K562 (cell line): ENCODE measurements at regions not wholly inside any gene's neighbourhood (a gene's known extent, or its start where the extent isn't known, plus 50 kb on each side); places are given as distances from the start of the nearest gene placed in this dataset.

Source experiments
- FOXK2 ChIP-seq, 2 experiments: fragments of 450-650 bp; IDR thresholded peaks in 1 of 2; conservative IDR thresholded peaks in 1 of 2; 2 replicates each; pipeline ENCODE4 v1.6.1; 2016; ENCODE audit warnings: low read depth in 2 of 2, mild to moderate bottlenecking in 1 of 2
- PCBP2 ChIP-seq: fragments of 200-400 bp; formaldehyde crosslinking; IDR thresholded peaks from 2 replicates; pipeline ENCODE4 v1.6.1; 2018; ENCODE audit warnings: low read length, low read depth, mild to moderate bottlenecking, moderate library complexity; ENCODE audit not compliant: poor library complexity, severe bottlenecking
- PHF20 ChIP-seq: fragments of 450-650 bp; IDR thresholded peaks from 2 replicates; pipeline ENCODE4 v1.6.1; 2018; ENCODE audit not compliant: partially characterized antibody
- POLR2A ChIP-seq: fragments of 450-650 bp; conservative IDR thresholded peaks from 2 replicates; pipeline ENCODE4 v1.6.1; 2016
- POLR2AphosphoS5 ChIP-seq: IDR thresholded peaks from 2 replicates; pipeline ENCODE4 v1.6.1; 2011; ENCODE audit warnings: mild to moderate bottlenecking, low read depth, low read length, moderate library complexity; ENCODE audit not compliant: control insufficient read depth, insufficient read depth
- TOE1 ChIP-seq, 2 experiments: fragments of 450-650 bp in 1 of 2; sonication (generic) in 1 of 2; formaldehyde crosslinking in 1 of 2; IDR thresholded peaks; 2 replicates each; pipeline versions ENCODE4 v1.7.1 to v1.8.0; 2016 to 2022; ENCODE audit warnings: borderline replicate concordance in 2 of 2, mild to moderate bottlenecking in 2 of 2, antibody characterized with exemption in 1 of 2, inconsistent platforms in 1 of 2, low read depth in 1 of 2, missing genetic modification reagents in 1 of 2, moderate library complexity in 1 of 2
- TF ChIP-seq, protein P1 (sequence below), 3 experiments: IDR thresholded peaks in 2 of 3; conservative IDR thresholded peaks in 1 of 3; 2 replicates each; pipeline ENCODE4 v1.5.1; 2011 to 2012; ENCODE audit warnings: low read length in 3 of 3, mild to moderate bottlenecking in 3 of 3, control low read depth in 2 of 3, improper control_type of control experiment in 1 of 3, inconsistent platforms in 1 of 3, low read depth in 1 of 3, mixed read lengths in 1 of 3, moderate library complexity in 1 of 3; ENCODE audit not compliant: insufficient read depth in 2 of 3
- TF ChIP-seq, protein P2 (sequence below): IDR thresholded peaks from 2 replicates; pipeline ENCODE4 v1.6.1; 2016; ENCODE audit warnings: missing genetic modification characterization, missing compliant biosample characterization
- TF ChIP-seq, protein P3 (sequence below), 2 experiments: fragments of 450-650 bp in 1 of 2; sonication (generic) in 1 of 2; formaldehyde crosslinking in 1 of 2; IDR thresholded peaks; 2 replicates each; pipeline versions ENCODE4 v1.7.1 to v1.9.0; 2016 to 2022; ENCODE audit warnings: inconsistent platforms in 1 of 2, mild to moderate bottlenecking in 1 of 2, missing genetic modification reagents in 1 of 2

DNA sequence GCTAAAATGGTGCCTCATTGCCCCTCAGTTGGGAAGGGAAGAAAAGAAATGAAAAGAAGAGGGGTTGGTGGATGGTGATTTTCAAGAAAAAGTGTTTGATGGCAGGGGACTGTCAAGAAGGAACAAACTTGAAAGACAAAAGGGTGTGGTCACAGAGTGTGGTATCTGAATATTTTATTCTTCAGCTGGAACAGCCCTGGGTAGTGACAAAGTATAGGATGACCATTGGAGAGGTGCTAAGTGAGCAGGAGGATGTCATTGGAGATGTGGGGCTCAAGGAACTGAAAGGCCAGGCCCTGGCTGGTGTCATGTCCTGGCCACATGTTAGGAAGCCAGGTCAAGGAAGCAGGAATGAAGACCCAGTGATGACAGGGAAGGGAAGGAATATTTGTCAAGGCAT lies 71.0 kb upstream of the CD55 start:
- TF ChIP-seq, protein P1, sequence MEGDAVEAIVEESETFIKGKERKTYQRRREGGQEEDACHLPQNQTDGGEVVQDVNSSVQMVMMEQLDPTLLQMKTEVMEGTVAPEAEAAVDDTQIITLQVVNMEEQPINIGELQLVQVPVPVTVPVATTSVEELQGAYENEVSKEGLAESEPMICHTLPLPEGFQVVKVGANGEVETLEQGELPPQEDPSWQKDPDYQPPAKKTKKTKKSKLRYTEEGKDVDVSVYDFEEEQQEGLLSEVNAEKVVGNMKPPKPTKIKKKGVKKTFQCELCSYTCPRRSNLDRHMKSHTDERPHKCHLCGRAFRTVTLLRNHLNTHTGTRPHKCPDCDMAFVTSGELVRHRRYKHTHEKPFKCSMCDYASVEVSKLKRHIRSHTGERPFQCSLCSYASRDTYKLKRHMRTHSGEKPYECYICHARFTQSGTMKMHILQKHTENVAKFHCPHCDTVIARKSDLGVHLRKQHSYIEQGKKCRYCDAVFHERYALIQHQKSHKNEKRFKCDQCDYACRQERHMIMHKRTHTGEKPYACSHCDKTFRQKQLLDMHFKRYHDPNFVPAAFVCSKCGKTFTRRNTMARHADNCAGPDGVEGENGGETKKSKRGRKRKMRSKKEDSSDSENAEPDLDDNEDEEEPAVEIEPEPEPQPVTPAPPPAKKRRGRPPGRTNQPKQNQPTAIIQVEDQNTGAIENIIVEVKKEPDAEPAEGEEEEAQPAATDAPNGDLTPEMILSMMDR (IDR thresholded peaks at IDR 0.05 in 2 of 3, conservative IDR thresholded peaks at IDR 0.05 in 1 of 3; ENCODE audit: insufficient read depth in 2 of 3, low read depth in 1 of 3, low read length in 3 of 3) = no peak
- TF ChIP-seq FOXK2 (conservative IDR thresholded peaks at IDR 0.05 in 1 of 2, IDR thresholded peaks at IDR 0.05 in 1 of 2; ENCODE audit: low read depth in 2 of 2) = no peak
- no peak for TF ChIP-seq PCBP2
- no peak for TF ChIP-seq PHF20
- no peak for TF ChIP-seq TOE1 (IDR thresholded peaks at IDR 0.05; ENCODE audit: borderline replicate concordance)
- no peak for TF ChIP-seq TOE1 (CRISPR knock-in tag; IDR thresholded peaks at IDR 0.05; ENCODE audit: borderline replicate concordance, low read depth)
- TF ChIP-seq POLR2AphosphoS5 = no peak
- no peak for TF ChIP-seq POLR2A
- TF ChIP-seq, protein P2, sequence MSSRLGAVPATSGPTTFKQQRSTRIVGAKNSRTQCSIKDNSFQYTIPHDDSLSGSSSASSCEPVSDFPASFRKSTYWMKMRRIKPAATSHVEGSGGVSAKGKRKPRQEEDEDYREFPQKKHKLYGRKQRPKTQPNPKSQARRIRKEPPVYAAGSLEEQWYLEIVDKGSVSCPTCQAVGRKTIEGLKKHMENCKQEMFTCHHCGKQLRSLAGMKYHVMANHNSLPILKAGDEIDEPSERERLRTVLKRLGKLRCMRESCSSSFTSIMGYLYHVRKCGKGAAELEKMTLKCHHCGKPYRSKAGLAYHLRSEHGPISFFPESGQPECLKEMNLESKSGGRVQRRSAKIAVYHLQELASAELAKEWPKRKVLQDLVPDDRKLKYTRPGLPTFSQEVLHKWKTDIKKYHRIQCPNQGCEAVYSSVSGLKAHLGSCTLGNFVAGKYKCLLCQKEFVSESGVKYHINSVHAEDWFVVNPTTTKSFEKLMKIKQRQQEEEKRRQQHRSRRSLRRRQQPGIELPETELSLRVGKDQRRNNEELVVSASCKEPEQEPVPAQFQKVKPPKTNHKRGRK (tag) = no peak
- TF ChIP-seq, protein P3, sequence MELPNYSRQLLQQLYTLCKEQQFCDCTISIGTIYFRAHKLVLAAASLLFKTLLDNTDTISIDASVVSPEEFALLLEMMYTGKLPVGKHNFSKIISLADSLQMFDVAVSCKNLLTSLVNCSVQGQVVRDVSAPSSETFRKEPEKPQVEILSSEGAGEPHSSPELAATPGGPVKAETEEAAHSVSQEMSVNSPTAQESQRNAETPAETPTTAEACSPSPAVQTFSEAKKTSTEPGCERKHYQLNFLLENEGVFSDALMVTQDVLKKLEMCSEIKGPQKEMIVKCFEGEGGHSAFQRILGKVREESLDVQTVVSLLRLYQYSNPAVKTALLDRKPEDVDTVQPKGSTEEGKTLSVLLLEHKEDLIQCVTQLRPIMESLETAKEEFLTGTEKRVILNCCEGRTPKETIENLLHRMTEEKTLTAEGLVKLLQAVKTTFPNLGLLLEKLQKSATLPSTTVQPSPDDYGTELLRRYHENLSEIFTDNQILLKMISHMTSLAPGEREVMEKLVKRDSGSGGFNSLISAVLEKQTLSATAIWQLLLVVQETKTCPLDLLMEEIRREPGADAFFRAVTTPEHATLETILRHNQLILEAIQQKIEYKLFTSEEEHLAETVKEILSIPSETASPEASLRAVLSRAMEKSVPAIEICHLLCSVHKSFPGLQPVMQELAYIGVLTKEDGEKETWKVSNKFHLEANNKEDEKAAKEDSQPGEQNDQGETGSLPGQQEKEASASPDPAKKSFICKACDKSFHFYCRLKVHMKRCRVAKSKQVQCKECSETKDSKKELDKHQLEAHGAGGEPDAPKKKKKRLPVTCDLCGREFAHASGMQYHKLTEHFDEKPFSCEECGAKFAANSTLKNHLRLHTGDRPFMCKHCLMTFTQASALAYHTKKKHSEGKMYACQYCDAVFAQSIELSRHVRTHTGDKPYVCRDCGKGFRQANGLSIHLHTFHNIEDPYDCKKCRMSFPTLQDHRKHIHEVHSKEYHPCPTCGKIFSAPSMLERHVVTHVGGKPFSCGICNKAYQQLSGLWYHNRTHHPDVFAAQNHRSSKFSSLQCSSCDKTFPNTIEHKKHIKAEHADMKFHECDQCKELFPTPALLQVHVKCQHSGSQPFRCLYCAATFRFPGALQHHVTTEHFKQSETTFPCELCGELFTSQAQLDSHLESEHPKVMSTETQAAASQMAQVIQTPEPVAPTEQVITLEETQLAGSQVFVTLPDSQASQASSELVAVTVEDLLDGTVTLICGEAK (IDR thresholded peaks at IDR 0.05) = no peak
- TF ChIP-seq, protein P3 (CRISPR knock-in tag; IDR thresholded peaks at IDR 0.05) = no peak
